NCI-H460 (cell line): ENCODE measurements at regions not wholly inside any gene's neighbourhood (a gene's known extent, or its start where the extent isn't known, plus 50 kb on each side); places are given as distances from the start of the nearest gene placed in this dataset.
"Not testable (repeated sequence)": the region's sequence is repeated elsewhere in the genome, so short reads cannot be mapped to it uniquely, and the experiment has no call there.

Experiments used
- DNase-seq: peaks from one replicate; pipeline ENCODE4 v3.0.0-alpha.2; 2016; ENCODE audit warnings: low read depth; ENCODE audit errors: extremely low read depth

DNA sequence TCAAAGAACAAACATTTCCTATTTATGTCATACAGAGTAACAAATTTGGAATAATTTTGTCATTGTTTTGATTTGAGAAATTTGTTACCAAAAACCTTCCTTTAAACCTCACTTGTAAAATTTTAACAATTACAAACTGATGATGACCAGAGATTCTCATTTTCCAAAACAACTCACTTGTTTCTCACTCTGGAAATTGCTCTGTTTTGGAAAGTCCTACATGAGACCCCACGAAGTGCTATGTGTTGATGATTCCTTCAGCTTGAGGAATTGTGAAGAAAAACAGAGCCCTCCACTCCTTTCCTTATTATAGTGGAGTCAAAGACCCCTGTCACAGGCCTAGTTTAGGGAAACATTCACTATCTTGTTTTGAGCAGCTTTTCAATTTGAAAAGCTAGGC is 157.6 kb upstream of the RASGRP1 start:
- no peak for DNase-seq

- no peak for DNase-seq
Observed at GRCh38 chr15:38724827-38725226, 160.2 kb upstream of the RASGRP1 start.

GRCh38 chr15:38726187-38726586 is 161.6 kb upstream of the RASGRP1 start:
- no peak for DNase-seq

DNA sequence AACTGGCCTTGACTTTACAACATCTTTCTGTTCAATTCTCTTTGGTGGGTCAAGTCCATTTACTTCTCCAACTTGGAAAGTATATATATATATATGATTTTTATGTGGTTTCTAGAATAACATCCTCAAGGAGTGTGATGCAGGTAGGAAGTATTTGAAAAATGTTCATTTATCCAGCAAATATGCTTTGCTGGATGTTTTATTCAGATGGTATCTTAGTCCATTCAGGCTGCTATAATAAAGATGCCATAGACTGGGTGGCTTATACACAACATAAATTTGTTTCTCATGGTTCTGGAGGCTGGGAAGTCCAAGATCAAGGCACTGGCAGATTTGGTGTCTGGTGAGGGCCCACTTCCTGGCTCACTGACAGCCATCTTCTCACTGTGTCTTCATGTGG is 168.7 kb upstream of the RASGRP1 start:
- DNase-seq, result no peak

GRCh38 chr15:38740206-38740605 is 175.6 kb upstream of the RASGRP1 start:
- DNase-seq, result no peak

DNA sequence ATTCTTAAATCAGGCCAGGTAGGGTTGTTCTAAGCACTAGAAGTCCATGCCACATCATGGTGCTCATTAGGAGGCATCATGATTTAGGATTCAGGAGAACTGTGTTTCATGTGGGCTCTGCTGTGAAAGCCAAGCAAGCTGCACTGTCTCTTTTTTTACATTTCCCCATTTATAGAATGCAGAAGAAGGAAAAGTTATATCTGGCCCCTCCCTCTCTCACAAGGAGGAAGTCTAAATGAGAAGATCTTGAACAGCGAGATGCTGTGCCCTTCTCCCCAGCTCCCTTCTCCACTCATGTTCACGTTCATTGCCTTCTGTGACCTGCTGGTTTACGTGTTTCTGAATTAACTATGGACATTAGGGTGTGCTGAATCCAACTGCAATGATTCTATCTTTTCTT is 178.5 kb upstream of the RASGRP1 start:
- no peak for DNase-seq

- DNase-seq, result no peak
Observed at GRCh38 chr15:38745126-38745525, 180.5 kb upstream of the RASGRP1 start.

GRCh38 chr15:38745626-38746025 is 181.0 kb upstream of the RASGRP1 start:
- DNase-seq, result no peak

GRCh38 chr15:38746211-38746610 is 181.6 kb upstream of the RASGRP1 start:
- DNase-seq, result no peak

GRCh38 chr15:38748710-38749109 is 184.1 kb upstream of the RASGRP1 start:
- no peak for DNase-seq

DNA sequence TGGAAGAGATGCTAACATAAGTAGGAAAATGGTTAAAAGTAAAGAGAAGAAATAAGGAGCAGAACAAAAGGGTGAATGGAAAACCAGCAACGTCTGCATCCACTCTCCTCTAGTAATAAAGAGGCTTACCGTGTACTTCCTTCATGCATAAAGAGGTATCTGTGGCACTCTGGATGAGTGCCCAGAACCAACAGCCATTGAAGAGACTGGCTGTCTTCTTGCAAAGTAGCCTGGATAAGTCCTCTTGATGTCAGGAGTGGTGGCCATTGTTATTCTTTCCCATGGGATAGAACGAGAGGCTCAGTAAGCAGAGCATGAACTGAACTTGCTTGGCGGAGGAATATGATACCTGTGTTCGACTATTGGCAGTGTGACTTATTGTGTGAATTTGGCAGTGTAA is 186.2 kb upstream of the RASGRP1 start:
- DNase-seq, result no peak

GRCh38 chr15:38755718-38756117 is 191.1 kb upstream of the RASGRP1 start:
- no peak for DNase-seq

DNA sequence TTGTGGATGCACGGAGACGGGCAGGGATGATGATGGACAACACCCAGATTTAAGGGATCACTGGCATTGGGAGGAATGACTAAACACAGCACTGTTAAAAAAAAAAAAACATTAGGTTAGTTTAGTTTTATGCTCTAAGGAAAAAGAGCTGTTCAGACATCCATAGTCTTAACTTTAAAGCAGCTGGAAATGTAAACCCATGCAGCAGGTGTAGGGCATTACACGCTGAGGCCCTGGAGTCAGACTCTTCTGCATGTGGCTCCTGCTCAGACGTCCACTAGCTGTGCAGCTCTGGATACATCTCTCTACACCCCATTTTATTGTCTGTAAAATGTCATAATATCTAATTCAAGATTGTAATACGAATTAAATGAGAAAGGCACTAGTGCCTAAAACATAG is 191.8 kb upstream of the RASGRP1 start:
- DNase-seq, result no peak

DNA sequence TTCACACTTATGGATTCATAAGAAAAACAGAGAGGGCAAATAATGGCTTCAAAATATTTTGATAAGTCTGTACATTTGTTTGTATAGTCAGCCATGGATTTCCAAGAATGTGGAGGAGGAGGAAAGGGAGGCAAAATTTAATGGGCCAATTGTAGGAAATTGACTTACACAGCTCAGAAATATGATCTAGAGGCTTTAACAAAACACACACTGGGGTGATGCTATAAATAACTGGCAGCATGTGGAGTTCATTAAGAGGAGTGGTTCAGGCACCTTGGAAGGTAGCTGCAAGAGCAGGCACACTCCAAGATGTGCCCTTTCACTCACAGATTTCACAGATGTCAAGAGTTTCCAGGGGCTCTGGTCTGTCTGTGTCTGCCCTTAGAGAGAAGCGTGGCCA is 193.4 kb upstream of the RASGRP1 start:
- no peak for DNase-seq

DNA sequence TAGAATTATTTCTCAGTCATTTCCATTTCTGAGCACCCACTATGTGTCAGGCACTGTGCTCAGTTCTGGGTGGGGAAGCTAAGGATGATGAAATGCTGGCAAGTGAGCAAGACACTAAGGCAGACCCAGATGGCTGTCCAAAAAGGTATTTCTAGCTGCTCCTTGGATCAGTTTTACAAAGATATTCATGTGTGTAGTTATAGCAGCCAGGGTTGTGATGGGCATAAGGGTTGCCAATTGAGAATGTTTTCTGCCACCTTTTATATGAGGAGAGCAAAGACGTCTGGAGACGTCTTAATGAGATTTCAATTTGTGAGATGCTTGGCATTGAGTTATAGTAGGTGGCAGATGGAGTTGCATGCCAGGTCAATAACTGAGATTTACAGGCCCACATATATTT is 197.1 kb upstream of the RASGRP1 start:
- no peak for DNase-seq

DNA sequence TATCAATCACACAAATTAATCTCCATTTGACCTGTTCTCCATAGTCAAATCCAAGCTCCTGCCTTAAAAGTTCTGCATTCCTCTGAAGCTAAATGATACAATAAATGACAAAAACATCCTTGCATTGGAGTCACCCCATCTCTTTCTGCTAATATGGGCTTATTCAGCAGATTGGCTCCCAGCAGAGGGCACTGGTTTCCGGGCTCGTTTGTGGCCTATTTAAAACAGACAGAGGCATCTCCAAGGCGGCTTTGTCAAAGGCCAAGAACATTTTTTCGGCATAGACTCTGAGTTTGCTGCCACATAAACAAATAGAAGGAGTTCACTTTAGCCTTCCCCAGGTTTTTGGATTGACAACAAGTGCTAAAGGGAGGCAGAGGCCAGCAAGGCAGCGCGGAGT is 204.4 kb upstream of the RASGRP1 start:
- DNase-seq, result no peak

DNA sequence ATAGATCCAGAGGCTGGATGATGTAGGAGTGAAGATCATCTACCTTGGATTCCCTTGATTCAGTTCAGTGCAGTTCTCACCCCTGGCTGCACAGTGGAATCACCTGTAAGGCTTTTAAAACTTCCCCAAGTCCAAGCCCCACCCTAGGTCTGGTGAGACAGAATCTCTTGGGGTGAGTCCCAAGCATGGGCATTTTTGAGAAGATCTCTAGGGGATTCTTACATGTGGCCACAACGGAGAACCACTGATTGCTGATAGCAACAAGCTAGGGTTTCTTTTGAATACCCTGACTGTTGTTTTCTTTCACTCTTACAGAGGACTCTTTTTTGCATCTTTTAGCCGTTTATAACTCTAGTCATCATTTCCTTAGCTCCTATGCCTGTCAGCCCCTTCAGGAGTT is 204.9 kb upstream of the RASGRP1 start:
- no peak for DNase-seq

DNA sequence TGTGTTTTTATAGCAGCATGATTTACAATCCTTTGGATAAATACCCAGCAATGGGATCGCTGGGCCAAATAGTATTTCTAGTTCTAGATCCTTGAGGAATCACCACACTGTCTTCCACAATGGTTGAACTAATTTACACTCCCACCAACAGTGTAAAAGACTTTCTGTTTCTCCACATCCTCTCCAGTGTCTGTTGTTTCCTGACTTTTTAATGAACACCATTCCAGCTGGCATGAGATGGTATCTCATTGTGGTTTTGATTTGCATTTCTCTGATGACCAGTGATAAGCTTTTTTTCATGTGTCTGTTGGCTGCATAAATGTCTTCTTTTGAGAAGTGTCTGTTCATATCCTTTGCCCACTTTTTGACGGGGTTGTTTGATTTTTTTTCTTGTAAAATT is 209.5 kb upstream of the RASGRP1 start:
- not testable (repeated sequence) for DNase-seq

- no peak for DNase-seq
Observed at GRCh38 chr15:38781196-38781595, 216.6 kb upstream of the RASGRP1 start.

DNA sequence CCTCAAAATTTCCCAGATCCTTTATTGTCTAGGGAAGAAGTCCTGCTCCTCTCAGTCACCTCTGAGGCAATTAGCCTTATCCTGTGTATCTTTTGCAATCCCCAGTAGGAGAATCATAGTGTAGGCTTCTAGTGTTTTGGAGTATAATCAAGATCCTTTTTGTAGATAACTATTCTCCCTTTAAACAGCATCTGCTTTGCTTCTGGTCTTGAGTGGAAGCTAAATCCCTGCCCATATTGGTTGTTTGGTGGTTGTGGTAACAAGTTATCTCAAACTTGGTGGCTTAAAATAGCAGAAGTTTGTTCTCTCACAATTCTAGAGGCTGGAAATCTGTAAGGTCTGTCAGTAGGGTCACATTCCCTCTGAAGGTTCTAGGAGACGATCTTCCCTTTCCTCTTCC is 217.5 kb upstream of the RASGRP1 start:
- no peak for DNase-seq

- DNase-seq, result no peak
Observed at GRCh38 chr15:38788918-38789317, 224.3 kb upstream of the RASGRP1 start.

GRCh38 chr15:38789566-38789965 is 225.0 kb upstream of the RASGRP1 start:
- DNase-seq, result no peak

DNA sequence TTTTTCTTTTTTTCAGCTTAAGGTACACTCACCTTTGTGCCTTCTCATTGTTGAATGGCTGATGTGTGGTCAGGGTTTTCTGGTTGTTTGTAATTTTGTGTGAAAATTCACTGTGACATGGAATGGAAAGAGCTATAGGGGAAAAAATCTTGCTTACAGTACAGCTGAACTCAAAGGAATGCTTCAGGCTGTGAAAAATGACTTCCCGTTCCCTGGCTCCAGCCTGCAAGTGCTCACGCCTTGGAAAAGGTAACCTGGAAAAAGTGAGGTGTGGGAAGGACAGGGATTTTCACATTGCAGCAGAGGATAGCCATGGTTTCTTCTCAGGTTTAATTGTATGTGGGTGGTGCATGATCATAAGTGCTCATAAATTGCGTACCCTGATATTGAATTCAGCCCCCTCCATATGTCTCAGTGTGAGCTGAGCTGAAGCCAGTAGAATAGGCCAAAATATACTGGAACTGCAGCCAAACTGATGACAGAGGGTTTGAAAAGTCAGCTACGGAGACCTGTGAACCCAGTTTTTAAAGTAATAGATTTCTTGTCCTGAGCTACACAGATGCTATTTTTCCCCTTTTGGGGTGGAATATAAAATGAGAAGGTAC is 228.7 kb upstream of the RASGRP1 start:
- DNase-seq, result no peak
